ENCODE measurements at regions not wholly inside any gene's neighbourhood (a gene's known extent, or its start where the extent isn't known, plus 50 kb on each side); places are given as distances from the start of the nearest gene placed in this dataset.

DNA sequence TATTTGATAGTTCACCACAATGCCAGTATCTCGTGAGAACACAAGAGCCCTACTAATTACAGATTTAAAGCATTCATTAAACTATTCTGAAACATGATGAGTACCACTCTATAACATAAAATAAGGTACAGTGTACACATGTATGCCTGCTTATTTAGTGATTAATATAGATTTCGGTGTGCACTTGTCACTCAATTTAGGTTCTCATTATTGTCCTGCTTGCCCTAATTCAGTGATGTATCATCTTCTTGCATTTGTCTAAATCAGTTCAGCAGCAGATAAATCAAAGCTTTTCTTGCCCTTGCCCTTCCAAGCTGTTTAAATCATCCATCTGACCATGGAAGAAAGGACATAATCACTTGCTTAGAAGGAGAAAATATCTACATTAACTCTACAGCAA is 359.7 kb downstream of the GXYLT1 start:
- DNase-seq (ENCODE audit: low read depth, low spot score): no peak
- no peaks in the 10 kb centered on the region for H3K9me3 Mint-ChIP-seq

DNA sequence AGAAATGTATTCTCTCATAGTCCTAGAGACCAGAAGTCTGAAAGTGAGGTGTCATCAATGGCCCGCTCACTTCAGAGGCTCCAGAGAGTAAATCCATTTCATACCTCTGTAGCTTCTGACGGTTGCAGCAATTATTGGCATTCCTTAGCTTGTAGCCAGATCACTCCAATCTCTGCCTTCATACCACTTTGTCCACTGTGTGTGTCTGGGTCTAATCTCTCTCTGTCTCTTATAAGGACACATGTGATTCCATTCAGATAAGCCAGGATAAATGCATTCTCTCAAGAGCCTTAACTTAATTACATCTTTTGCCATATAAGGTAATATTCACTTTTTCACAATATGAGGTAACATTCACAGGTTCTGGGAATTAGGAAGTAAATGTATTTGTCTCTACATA is 365.7 kb downstream of the GXYLT1 start:
- Mint-ChIP-seq H3K36me3 (ENCODE audit: low read depth) (no peaks in the 10 kb centered on the region), H3K27ac (ENCODE audit: unreplicated experiment) (no peak overlapping the region), H3K4me3 (no peak overlapping the region), H3K9me3 (no peaks in the 10 kb centered on the region), H3K27me3 (ENCODE audit: low read depth) (no peaks in the 10 kb centered on the region), H3K4me1 (no peaks in the 10 kb centered on the region)
- no peak for TF ChIP-seq CTCF (conservative IDR thresholded peaks at IDR 0.05)
- no peak for DNase-seq (ENCODE audit: low read depth, low spot score)

More for the DNA sequence above, 359.7 kb downstream of the GXYLT1 start:
- Mint-ChIP-seq H3K4me1 (no peaks in the 10 kb centered on the region), H3K27ac (ENCODE audit: unreplicated experiment) (no peak overlapping the region), H3K36me3 (ENCODE audit: low read depth) (no peaks in the 10 kb centered on the region), H3K4me3 (no peak overlapping the region), H3K27me3 (ENCODE audit: low read depth) (no peaks in the 10 kb centered on the region)
- no peak for TF ChIP-seq CTCF (conservative IDR thresholded peaks at IDR 0.05)

GRCh38 chr12:41777064-41777790 is 367.4 kb downstream of the GXYLT1 start:
- H3K27me3 Mint-ChIP-seq (ENCODE audit: low read depth): no peaks in the 10 kb centered on the region
- H3K36me3 Mint-ChIP-seq (ENCODE audit: low read depth): no peaks in the 10 kb centered on the region
- DNase-seq (ENCODE audit: low read depth, low spot score): no peak
- no peaks in the 10 kb centered on the region for H3K4me1 Mint-ChIP-seq
- TF ChIP-seq CTCF (conservative IDR thresholded peaks at IDR 0.05): no peak
- no peak overlapping the region for H3K27ac Mint-ChIP-seq (ENCODE audit: unreplicated experiment)
- H3K9me3 Mint-ChIP-seq: no peaks in the 10 kb centered on the region
- H3K4me3 Mint-ChIP-seq: no peak overlapping the region

DNA sequence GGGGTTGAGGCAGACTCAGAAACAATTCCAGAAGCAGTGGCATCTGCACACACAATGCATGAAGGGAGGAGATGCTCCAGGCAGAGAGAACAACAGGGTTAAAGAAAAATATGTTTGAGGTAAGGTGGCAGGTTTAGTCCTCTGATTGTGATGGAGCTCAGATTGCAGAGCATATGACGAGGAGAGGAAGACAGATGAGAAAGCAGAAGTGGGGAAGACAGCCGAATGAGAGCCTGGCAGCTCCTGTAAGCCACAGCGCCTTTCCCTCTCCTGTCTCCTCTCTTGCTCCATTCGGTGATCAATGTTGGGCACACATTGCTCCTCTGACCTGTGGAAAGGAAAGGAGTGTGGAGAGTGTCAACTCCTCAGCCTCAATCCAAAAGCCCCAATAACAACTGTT is 372.2 kb downstream of the GXYLT1 start:
- Mint-ChIP-seq H3K9me3 (no peaks in the 10 kb centered on the region), H3K27ac (ENCODE audit: unreplicated experiment) (no peak overlapping the region), H3K4me3 (no peak overlapping the region), H3K4me1 (no peaks in the 10 kb centered on the region), H3K27me3 (ENCODE audit: low read depth) (no peaks in the 10 kb centered on the region), H3K36me3 (ENCODE audit: low read depth) (no peaks in the 10 kb centered on the region)
- TF ChIP-seq CTCF (conservative IDR thresholded peaks at IDR 0.05): no peak
- no peak for DNase-seq (ENCODE audit: low read depth, low spot score)

- no peak for DNase-seq (ENCODE audit: low read depth, low spot score)
- TF ChIP-seq CTCF (conservative IDR thresholded peaks at IDR 0.05): no peak
- H3K27me3 Mint-ChIP-seq (ENCODE audit: low read depth): no peaks in the 10 kb centered on the region
- no peaks in the 10 kb centered on the region for H3K4me1 Mint-ChIP-seq
- H3K36me3 Mint-ChIP-seq (ENCODE audit: low read depth): no peaks in the 10 kb centered on the region
- no peaks in the 10 kb centered on the region for H3K9me3 Mint-ChIP-seq
- no peak overlapping the region for H3K4me3 Mint-ChIP-seq
- no peak overlapping the region for H3K27ac Mint-ChIP-seq (ENCODE audit: unreplicated experiment)
These were observed 374.9 kb downstream of the GXYLT1 start for GRCh38 chr12:41769810-41770209.
